OCI-LY3 (cell line): ENCODE measurements at regions not wholly inside any gene's neighbourhood (a gene's known extent, or its start where the extent isn't known, plus 50 kb on each side); places are given as distances from the start of the nearest gene placed in this dataset.

Experiments
- CTCF ChIP-seq: fragments of 200-600, 300-600 bp; sonication (generic); IDR thresholded peaks from 2 replicates; pipeline ENCODE4 v1.5.1; 2014; ENCODE audit warnings: antibody characterized with exemption, low read length, low read depth
- EZH2phosphoT487 ChIP-seq: fragments of 200-600 bp; shearing (Covaris generic); IDR thresholded peaks from 2 replicates; pipeline ENCODE4 v1.6.1; 2018; ENCODE audit warnings: antibody characterized with exemption, mixed run types, low read depth

- TF ChIP-seq CTCF (no peak), EZH2phosphoT487 (no peak)
These were observed 958.0 kb downstream of the STPG2 start for GRCh38 chr4:97185233-97185632.
